Adrenal gland (tissue), 5 donors: ENCODE measurements at regions not wholly inside any gene's neighbourhood (a gene's known extent, or its start where the extent isn't known, plus 50 kb on each side); places are given as distances from the start of the nearest gene placed in this dataset.

Source experiments
- POLR2A ChIP-seq, 2 donors: fragments of 450-650 bp; IDR thresholded peaks; one replicate each; pipeline ENCODE4 v1.6.1; 2017; ENCODE audit warnings: antibody characterized with exemption in 2 of 2, mild to moderate bottlenecking in 2 of 2, moderate library complexity in 1 of 2
- TF ChIP-seq, protein P1 (sequence below), 6 experiments: fragments of 450-650 bp in 4 of 6; fragments of 200-600 bp in 2 of 6; sonication (generic) in 1 of 6; IDR thresholded peaks; 1 replicate in 5 of 6; 2 replicates in 1 of 6; pipeline versions ENCODE4 v1.5.1 to v1.8.0; 2016 to 2021; ENCODE audit warnings: antibody characterized with exemption in 6 of 6, mild to moderate bottlenecking in 2 of 6, moderate library complexity in 1 of 6
- donor health status: DM: no; HTN: no; CAD: no.

DNA sequence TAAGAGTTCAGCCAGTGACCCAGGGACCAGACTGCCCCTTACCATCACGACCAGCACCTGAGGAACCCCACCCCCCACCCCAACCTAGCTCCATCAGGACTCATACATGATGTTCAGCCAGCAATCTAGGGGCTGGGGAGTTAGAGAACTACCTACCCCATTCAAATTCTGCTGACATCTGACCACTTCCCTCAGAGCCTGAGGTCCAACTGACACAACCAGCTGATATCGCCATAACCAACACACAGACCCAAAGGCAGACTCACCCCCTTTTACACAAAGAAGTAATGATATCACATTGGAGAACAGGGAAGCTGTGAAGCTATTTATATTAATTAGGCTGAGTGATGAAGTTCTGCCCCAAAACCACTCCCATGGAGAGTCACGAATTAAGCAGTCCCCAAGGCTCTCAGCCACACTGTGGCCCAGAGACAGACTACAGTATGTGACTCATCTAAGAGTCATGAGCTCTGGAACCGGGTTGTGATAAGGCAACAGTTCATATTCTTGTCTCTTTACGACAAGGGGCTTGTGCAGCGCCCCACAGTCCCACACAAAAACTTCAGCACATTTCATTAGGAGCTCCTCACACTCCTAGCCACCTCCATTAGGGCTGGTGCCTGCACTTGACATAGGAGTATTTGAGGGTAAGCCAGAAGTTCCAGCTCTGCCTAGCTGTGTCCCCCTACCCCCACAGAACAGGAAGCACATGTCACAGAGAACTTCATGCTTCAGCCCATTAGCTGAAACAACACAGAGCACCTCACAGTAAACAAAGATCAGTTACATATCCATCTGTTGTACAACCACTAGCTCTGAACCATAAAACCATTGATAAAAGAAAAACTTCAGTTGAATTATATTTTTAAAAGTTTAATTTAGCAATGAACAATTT lies 184.7 kb upstream of the ZCCHC13 start:
- TF ChIP-seq POLR2A (IDR thresholded peaks at IDR 0.05): no peak
- TF ChIP-seq, protein P1, sequence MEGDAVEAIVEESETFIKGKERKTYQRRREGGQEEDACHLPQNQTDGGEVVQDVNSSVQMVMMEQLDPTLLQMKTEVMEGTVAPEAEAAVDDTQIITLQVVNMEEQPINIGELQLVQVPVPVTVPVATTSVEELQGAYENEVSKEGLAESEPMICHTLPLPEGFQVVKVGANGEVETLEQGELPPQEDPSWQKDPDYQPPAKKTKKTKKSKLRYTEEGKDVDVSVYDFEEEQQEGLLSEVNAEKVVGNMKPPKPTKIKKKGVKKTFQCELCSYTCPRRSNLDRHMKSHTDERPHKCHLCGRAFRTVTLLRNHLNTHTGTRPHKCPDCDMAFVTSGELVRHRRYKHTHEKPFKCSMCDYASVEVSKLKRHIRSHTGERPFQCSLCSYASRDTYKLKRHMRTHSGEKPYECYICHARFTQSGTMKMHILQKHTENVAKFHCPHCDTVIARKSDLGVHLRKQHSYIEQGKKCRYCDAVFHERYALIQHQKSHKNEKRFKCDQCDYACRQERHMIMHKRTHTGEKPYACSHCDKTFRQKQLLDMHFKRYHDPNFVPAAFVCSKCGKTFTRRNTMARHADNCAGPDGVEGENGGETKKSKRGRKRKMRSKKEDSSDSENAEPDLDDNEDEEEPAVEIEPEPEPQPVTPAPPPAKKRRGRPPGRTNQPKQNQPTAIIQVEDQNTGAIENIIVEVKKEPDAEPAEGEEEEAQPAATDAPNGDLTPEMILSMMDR (IDR thresholded peaks at IDR 0.05): no peak
